B cell (primary cell): ENCODE measurements at regions not wholly inside any gene's neighbourhood (a gene's known extent, or its start where the extent isn't known, plus 50 kb on each side); places are given as distances from the start of the nearest gene placed in this dataset.

Experiments used
- ATAC-seq: fragments of 200-7000 bp; cut with Tn5 transposase; one replicate; pipeline ENCODE4 v1.10.0; 2021; ENCODE audit warnings: low read depth, mild to moderate bottlenecking, moderate number of reproducible peaks, moderate library complexity
- CTCF ChIA-PET: fragments of 350-600 bp; sonication (Branson Sonifier 250); formaldehyde crosslinking; loops from one replicate; lab custom pipeline; 2021; ENCODE audit warnings: antibody characterized with exemption, inconsistent platforms; lab: Charles Lee
- POLR2A ChIA-PET: fragments of 350-600 bp; sonication (Branson Sonifier 250); formaldehyde crosslinking; loops from one replicate; lab custom pipeline; 2021; ENCODE audit warnings: antibody characterized with exemption; lab: Charles Lee
- DNase-seq: peaks from one replicate; pipeline ENCODE4 v3.0.0; 2013
- H2AFZ ChIP-seq: 2 replicates; pipeline ENCODE4 v1.6.1; 2012; ENCODE audit warnings: mild to moderate bottlenecking, low read depth, low read length; ENCODE audit not compliant: insufficient read depth, poor library complexity, severe bottlenecking
- H3K27ac ChIP-seq, 2 donors: 1 replicate in 1 of 2; 2 replicates in 1 of 2; pipeline ENCODE4 v1.5.1; 2012 to 2013; ENCODE audit warnings: low read length in 2 of 2, mild to moderate bottlenecking in 2 of 2, moderate library complexity in 1 of 2
- H3K27me3 ChIP-seq, 4 experiments: fragments of 200-600 bp in 1 of 4; sonication (generic) in 1 of 4; replicated peaks in 1 of 4; 1 replicate in 2 of 4; 2 replicates in 2 of 4; pipeline versions ENCODE4 v1.6.1 to v1.7.0; 2013 to 2016; ENCODE audit warnings: low read length in 3 of 4, mild to moderate bottlenecking in 2 of 4, mixed read lengths in 1 of 4, moderate library complexity in 1 of 4; ENCODE audit not compliant: insufficient read depth in 4 of 4, control insufficient read depth in 3 of 4; ENCODE audit errors: control extremely low read depth in 1 of 4
- H3K36me3 ChIP-seq, 2 experiments: replicated peaks in 1 of 2; 1 replicate in 1 of 2; 2 replicates in 1 of 2; pipeline versions ENCODE4 v1.6.1 to v1.7.1; 2013; ENCODE audit warnings: low read length in 1 of 2; ENCODE audit not compliant: insufficient read depth in 2 of 2, control insufficient read depth in 1 of 2; ENCODE audit errors: control extremely low read depth in 1 of 2, extremely low read depth in 1 of 2
- H3K4me1 ChIP-seq, 2 donors: fragments of 200-600 bp in 1 of 2; sonication (generic) in 1 of 2; 1 replicate in 1 of 2; 2 replicates in 1 of 2; pipeline versions ENCODE4 v1.5.1 to v1.6.1; 2013 to 2017; ENCODE audit warnings: low read length in 2 of 2; ENCODE audit not compliant: control insufficient read depth in 2 of 2, insufficient read depth in 2 of 2
- H3K4me2 ChIP-seq: replicated peaks from 2 replicates; pipeline ENCODE3; 2012; ENCODE audit warnings: mild to moderate bottlenecking, low read depth, low read length; ENCODE audit not compliant: poor library complexity, severe bottlenecking
- H3K4me3 ChIP-seq, 5 experiments: fragments of 200-600 bp in 1 of 5; sonication (generic) in 1 of 5; 1 replicate in 3 of 5; 2 replicates in 2 of 5; pipeline versions ENCODE4 v1.5.1 to v1.7.0; 2011 to 2016; ENCODE audit warnings: low read length in 4 of 5, mild to moderate bottlenecking in 4 of 5, low read depth in 2 of 5, control low read depth in 1 of 5, moderate library complexity in 1 of 5; ENCODE audit not compliant: insufficient read depth in 1 of 5; ENCODE audit errors: control extremely low read depth in 1 of 5, extremely low read depth in 1 of 5
- H3K79me2 ChIP-seq: fragments of 200-600 bp; sonication (generic); one replicate; pipeline ENCODE4 v1.6.0; 2016; ENCODE audit warnings: low read length; ENCODE audit not compliant: control insufficient read depth, insufficient read depth
- H3K9ac ChIP-seq: fragments of 200-600 bp; sonication (generic); 2 replicates; pipeline ENCODE4 v1.6.1; 2017; ENCODE audit warnings: mild to moderate bottlenecking, low read length, moderate library complexity
- H3K9me3 ChIP-seq, 3 donors: one replicate each; pipeline versions ENCODE4 v1.6.1 to v1.7.1; 2013; ENCODE audit warnings: low read length in 2 of 3; ENCODE audit not compliant: control insufficient read depth in 2 of 3, insufficient read depth in 1 of 3; ENCODE audit errors: control extremely low read depth in 1 of 3
- H4K20me1 ChIP-seq: 2 replicates; pipeline ENCODE4 v1.6.0; 2012; ENCODE audit warnings: mild to moderate bottlenecking, low read length; ENCODE audit not compliant: insufficient read depth, control insufficient read depth, poor library complexity, severe bottlenecking
- H3K27ac Mint-ChIP-seq: one replicate; pipeline ENCODE4 v1.8.0; 2021; ENCODE audit warnings: mixed read lengths
- H3K27me3 Mint-ChIP-seq: one replicate; pipeline ENCODE4 v1.8.0; 2021; ENCODE audit warnings: mixed read lengths
- H3K4me1 Mint-ChIP-seq: one replicate; pipeline ENCODE4 v1.8.0; 2021; ENCODE audit warnings: mixed read lengths
- H3K4me3 Mint-ChIP-seq: one replicate; pipeline ENCODE4 v1.8.0; 2021; ENCODE audit warnings: mixed read lengths
- H3K9me3 Mint-ChIP-seq: one replicate; pipeline ENCODE4 v1.8.0; 2022; ENCODE audit warnings: mixed read lengths; ENCODE audit not compliant: insufficient read depth
- CTCF ChIP-seq: fragments of 200-600 bp; IDR thresholded peaks from one replicate; pipeline ENCODE4 v1.8.0; 2022; ENCODE audit warnings: antibody characterized with exemption, mild to moderate bottlenecking
- EZH2 ChIP-seq: IDR thresholded peaks from 2 replicates; pipeline ENCODE4 v1.6.1; 2012; ENCODE audit warnings: borderline replicate concordance, low read depth, mild to moderate bottlenecking, moderate library complexity, low read length; ENCODE audit not compliant: insufficient read depth, poor library complexity, severe bottlenecking
- WGBS: methylation state at CpG from one replicate; pipeline ENCODE4 v1.1.5; 2013; ENCODE audit warnings: missing lambda C conversion rate; ENCODE audit not compliant: insufficient coverage; 5-methylcytosine and 5-hydroxymethylcytosine counted together
- intact Hi-C: fragments of 100-400 bp; cut with micrococcal nuclease; formaldehyde crosslinking; loops from one replicate; pipeline ENCODE4 v1.10.0; 2022

GRCh38 chr14:101125313-101125712, 221.8 kb upstream of the RTL1 start:
- Histone ChIP-seq H2AFZ (no peak overlapping the region), H3K9me3 (peaks cover 0 to 32% (median 0%) of the 10 kb centered on the region in 3 donors), H3K9ac (no peak overlapping the region), H3K27me3 (peaks cover 0 to 7% (median 0%) of the 10 kb centered on the region in 4 experiments), H3K4me3 (no peak overlapping the region), H3K4me1 (peaks cover 6 to 11% of the 10 kb centered on the region in 2 donors), H3K4me2 (no peak overlapping the region), H4K20me1 (no peaks in the 10 kb centered on the region), H3K27ac (no peak overlapping the region), H3K36me3 (no peaks in the 10 kb centered on the region), H3K79me2 (peaks cover 7% of the 10 kb centered on the region)
- ChIA-PET CTCF (no interaction called here), POLR2A (no interaction called here)
- H3K27ac Mint-ChIP-seq, result no peak overlapping the region
- 95% methylated on average over 9 of the region's 10 CpGs for WGBS
- intact Hi-C loops, result no loop called here
- H3K4me3 Mint-ChIP-seq, result no peak overlapping the region
- no peaks in the 10 kb centered on the region for H3K9me3 Mint-ChIP-seq
- DNase-seq (no peak), ATAC-seq (no peak)
- TF ChIP-seq EZH2 (no peak), CTCF (no peak)
- peaks cover 16% of the 10 kb centered on the region for H3K4me1 Mint-ChIP-seq
- H3K27me3 Mint-ChIP-seq, result peaks cover 12% of the 10 kb centered on the region

- peaks cover 6 to 10% of the 10 kb centered on the region in 2 donors for H3K4me1 ChIP-seq
- Mint-ChIP-seq H3K4me3 (no peak overlapping the region), H3K27ac (no peak overlapping the region), H3K27me3 (peaks cover 16% of the 10 kb centered on the region), H3K9me3 (no peaks in the 10 kb centered on the region), H3K4me1 (peaks cover 9% of the 10 kb centered on the region)
- peaks cover 0 to 32% (median 0%) of the 10 kb centered on the region in 3 donors for H3K9me3 ChIP-seq
- POLR2A ChIA-PET, result no interaction called here
- 95% methylated on average over 36 of the region's 37 CpGs for WGBS
- peaks cover 7% of the 10 kb centered on the region for H3K79me2 ChIP-seq
- no peak for ATAC-seq
- H3K27me3 ChIP-seq, result peaks cover 0 to 9% (median 0%) of the 10 kb centered on the region in 4 experiments
- CTCF ChIA-PET, result no interaction called here
- no peaks in the 10 kb centered on the region for H3K36me3 ChIP-seq
- no peak overlapping the region for H3K4me2 ChIP-seq
- no peak overlapping the region for H3K9ac ChIP-seq
- DNase-seq, result no peak
- intact Hi-C loops, result no loop called here
- H4K20me1 ChIP-seq, result no peaks in the 10 kb centered on the region
- H3K27ac ChIP-seq, result no peak overlapping the region
- no peak for TF ChIP-seq EZH2
- TF ChIP-seq CTCF, result no peak
- no peak overlapping the region for H2AFZ ChIP-seq
- H3K4me3 ChIP-seq, result no peak overlapping the region
These were observed 222.5 kb upstream of the RTL1 start for GRCh38 chr14:101125719-101126651.
